ENCODE measurements at regions not wholly inside any gene's neighbourhood (a gene's known extent, or its start where the extent isn't known, plus 50 kb on each side); places are given as distances from the start of the nearest gene placed in this dataset.

DNA sequence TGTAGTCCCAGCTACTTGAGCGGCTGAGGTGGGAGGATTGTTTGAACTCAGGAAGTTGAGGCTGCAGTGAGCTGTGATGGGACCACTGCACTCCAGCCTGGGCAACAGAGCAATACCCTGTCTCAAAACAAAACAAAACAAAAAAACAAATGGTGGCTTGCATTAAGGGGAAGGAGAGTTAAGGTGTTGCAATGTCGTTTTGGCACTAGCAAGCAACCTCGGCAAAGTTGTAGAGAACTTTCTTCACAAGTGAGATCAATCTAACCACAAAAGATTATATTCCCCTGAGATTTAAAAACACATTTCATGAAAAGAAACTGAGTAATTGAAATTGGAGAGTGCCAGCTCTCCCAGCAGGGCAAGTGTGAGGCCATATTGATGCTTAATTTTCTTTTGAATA, 153.7 kb downstream of the KLF5 start (continued):
- TF ChIP-seq, protein P1, sequence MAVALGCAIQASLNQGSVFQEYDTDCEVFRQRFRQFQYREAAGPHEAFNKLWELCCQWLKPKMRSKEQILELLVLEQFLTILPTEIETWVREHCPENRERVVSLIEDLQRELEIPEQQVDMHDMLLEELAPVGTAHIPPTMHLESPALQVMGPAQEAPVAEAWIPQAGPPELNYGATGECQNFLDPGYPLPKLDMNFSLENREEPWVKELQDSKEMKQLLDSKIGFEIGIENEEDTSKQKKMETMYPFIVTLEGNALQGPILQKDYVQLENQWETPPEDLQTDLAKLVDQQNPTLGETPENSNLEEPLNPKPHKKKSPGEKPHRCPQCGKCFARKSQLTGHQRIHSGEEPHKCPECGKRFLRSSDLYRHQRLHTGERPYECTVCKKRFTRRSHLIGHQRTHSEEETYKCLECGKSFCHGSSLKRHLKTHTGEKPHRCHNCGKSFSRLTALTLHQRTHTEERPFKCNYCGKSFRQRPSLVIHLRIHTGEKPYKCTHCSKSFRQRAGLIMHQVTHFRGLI (tag by site-specific recombination; IDR thresholded peaks at IDR 0.05), result no peak
- TF ChIP-seq INSM2 (tag by site-specific recombination; IDR thresholded peaks at IDR 0.05) (no peak), ZSCAN18 (tag by site-specific recombination; IDR thresholded peaks at IDR 0.05) (no peak), ZBTB6 (tag by site-specific recombination; IDR thresholded peaks at IDR 0.05) (no peak)

DNA sequence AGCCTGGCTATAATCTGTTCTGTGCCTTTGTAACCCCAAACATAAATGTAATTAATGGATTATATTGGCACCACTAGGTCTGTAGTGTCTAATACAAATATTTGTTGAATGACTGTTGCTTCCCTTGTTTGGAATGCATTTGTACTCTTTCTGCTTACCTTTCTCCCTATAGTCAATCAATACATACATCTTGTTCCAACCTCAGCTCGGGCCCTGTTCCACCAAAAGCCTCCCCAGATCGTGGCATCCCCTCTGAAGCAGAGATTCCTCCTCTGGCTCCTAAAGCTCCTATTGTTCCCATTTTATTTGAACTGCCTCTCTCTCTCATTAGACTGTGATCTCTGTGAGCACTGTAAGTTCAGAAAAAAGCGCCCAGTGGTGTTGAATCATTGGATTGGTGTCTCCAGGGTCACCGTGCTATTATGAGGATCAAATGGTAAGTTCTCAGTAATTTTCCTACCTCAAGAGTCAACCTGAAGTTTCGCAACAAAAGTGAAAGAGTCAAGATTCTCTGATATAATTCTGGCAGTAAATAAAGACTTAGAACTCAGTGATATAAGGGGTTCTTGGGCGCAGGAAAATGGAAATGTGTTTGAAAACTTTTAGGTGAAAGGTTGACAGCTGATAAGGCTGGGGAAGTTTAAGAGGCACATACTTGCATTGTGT, 151.5 kb downstream of the KLF5 start:
- no peaks in the 10 kb centered on the region for H3K36me3 ChIP-seq (ENCODE audit: control insufficient read depth in 2 of 2, insufficient read depth in 1 of 2, low read length in 2 of 2)
- no peaks in the 10 kb centered on the region for H3K9me3 ChIP-seq (ENCODE audit: control insufficient read depth, insufficient read depth, low read depth, low read length)
- no peaks in the 10 kb centered on the region for H3K4me1 ChIP-seq (ENCODE audit: control insufficient read depth, insufficient read depth, low read length)
- TF ChIP-seq ZNF473 (tag by site-specific recombination; IDR thresholded peaks at IDR 0.05), result no peak
- no peak for TF ChIP-seq ZNF202 (tag by site-specific recombination; IDR thresholded peaks at IDR 0.05; ENCODE audit: borderline replicate concordance)
- no peak for TF ChIP-seq ZNF621 (tag by site-specific recombination; IDR thresholded peaks at IDR 0.05)
- TF ChIP-seq ZNF169 (tag by site-specific recombination; IDR thresholded peaks at IDR 0.05), result no peak
- no peak for TF ChIP-seq INSM2 (tag by site-specific recombination; IDR thresholded peaks at IDR 0.05)
- POLR2A ChIA-PET, result no interaction called here
- no peak overlapping the region for H3K27ac ChIP-seq (ENCODE audit: extremely low read depth, low read depth, low read length)
- no peak overlapping the region for H3K4me3 ChIP-seq (ENCODE audit: low read depth, low read length)
- CTCF ChIA-PET, result interaction anchor here (0.6 kb wide), 3 partner anchors 9 to 487 kb away, joined by 3 to 8 read pairs (median 3); no protein-coding TSS in a partner anchor

GRCh38 chr13:73204952-73205351, 146.1 kb downstream of the KLF5 start:
- H3K36me3 ChIP-seq (ENCODE audit: control insufficient read depth in 2 of 2, insufficient read depth in 1 of 2, low read length in 2 of 2), result no peaks in the 10 kb centered on the region
- no peak overlapping the region for H3K27ac ChIP-seq (ENCODE audit: extremely low read depth, low read depth, low read length)
- CTCF ChIA-PET, result no interaction called here
- POLR2A ChIA-PET, result no interaction called here
- no peaks in the 10 kb centered on the region for H3K4me1 ChIP-seq (ENCODE audit: control insufficient read depth, insufficient read depth, low read length)
- no peaks in the 10 kb centered on the region for H3K9me3 ChIP-seq (ENCODE audit: control insufficient read depth, insufficient read depth, low read depth, low read length)
- no peak overlapping the region for H3K4me3 ChIP-seq (ENCODE audit: low read depth, low read length)
- TF ChIP-seq ATF2 (tag by site-specific recombination; IDR thresholded peaks at IDR 0.05; ENCODE audit: low read depth), result no peak
- TF ChIP-seq, protein P2, sequence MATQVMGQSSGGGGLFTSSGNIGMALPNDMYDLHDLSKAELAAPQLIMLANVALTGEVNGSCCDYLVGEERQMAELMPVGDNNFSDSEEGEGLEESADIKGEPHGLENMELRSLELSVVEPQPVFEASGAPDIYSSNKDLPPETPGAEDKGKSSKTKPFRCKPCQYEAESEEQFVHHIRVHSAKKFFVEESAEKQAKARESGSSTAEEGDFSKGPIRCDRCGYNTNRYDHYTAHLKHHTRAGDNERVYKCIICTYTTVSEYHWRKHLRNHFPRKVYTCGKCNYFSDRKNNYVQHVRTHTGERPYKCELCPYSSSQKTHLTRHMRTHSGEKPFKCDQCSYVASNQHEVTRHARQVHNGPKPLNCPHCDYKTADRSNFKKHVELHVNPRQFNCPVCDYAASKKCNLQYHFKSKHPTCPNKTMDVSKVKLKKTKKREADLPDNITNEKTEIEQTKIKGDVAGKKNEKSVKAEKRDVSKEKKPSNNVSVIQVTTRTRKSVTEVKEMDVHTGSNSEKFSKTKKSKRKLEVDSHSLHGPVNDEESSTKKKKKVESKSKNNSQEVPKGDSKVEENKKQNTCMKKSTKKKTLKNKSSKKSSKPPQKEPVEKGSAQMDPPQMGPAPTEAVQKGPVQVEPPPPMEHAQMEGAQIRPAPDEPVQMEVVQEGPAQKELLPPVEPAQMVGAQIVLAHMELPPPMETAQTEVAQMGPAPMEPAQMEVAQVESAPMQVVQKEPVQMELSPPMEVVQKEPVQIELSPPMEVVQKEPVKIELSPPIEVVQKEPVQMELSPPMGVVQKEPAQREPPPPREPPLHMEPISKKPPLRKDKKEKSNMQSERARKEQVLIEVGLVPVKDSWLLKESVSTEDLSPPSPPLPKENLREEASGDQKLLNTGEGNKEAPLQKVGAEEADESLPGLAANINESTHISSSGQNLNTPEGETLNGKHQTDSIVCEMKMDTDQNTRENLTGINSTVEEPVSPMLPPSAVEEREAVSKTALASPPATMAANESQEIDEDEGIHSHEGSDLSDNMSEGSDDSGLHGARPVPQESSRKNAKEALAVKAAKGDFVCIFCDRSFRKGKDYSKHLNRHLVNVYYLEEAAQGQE (tag by site-specific recombination; IDR thresholded peaks at IDR 0.05), result peak; percentile 46; the same call in 1 of the 2 replicates

All from HEK293 (cell line).